Brain microvascular endothelial cell (primary cell): ENCODE measurements at regions not wholly inside any gene's neighbourhood (a gene's known extent, or its start where the extent isn't known, plus 50 kb on each side); places are given as distances from the start of the nearest gene placed in this dataset.

Experiments used
- DNase-seq: peaks from one replicate; pipeline ENCODE4 v3.0.0-alpha.2; 2020
- H3K27ac ChIP-seq: fragments of 250-450 bp; sonication (Bioruptor Pico); 2 replicates; pipeline ENCODE4 v1.5.1; 2020; ENCODE audit warnings: mild to moderate bottlenecking, moderate library complexity
- H3K27me3 ChIP-seq: fragments of 250-450 bp; sonication (Bioruptor Pico); replicated peaks from 2 replicates; pipeline ENCODE4 v1.5.1; 2020; ENCODE audit warnings: mild to moderate bottlenecking
- H3K36me3 ChIP-seq: fragments of 250-450 bp; sonication (Bioruptor Pico); replicated peaks from 2 replicates; pipeline ENCODE4 v1.5.1; 2020; ENCODE audit warnings: mild to moderate bottlenecking
- H3K4me3 ChIP-seq: 2 replicates; pipeline ENCODE4 v1.5.1; 2011; ENCODE audit warnings: low read depth, mild to moderate bottlenecking, control low read depth, low read length, moderate library complexity
- in situ Hi-C: cut with HindIII; loops from 2 replicates; pipeline ENCODE4 v1.10.0; 2017; ENCODE audit warnings: low sequenced_read_pairs, low pct_ligation_motif_present
- TF ChIP-seq, protein P1 (sequence below): IDR thresholded peaks from 2 replicates; pipeline ENCODE4 v1.5.1; 2011; ENCODE audit warnings: low read depth, mild to moderate bottlenecking, moderate library complexity, low read length, control low read depth, inconsistent platforms; ENCODE audit errors: missing control alignments

DNA sequence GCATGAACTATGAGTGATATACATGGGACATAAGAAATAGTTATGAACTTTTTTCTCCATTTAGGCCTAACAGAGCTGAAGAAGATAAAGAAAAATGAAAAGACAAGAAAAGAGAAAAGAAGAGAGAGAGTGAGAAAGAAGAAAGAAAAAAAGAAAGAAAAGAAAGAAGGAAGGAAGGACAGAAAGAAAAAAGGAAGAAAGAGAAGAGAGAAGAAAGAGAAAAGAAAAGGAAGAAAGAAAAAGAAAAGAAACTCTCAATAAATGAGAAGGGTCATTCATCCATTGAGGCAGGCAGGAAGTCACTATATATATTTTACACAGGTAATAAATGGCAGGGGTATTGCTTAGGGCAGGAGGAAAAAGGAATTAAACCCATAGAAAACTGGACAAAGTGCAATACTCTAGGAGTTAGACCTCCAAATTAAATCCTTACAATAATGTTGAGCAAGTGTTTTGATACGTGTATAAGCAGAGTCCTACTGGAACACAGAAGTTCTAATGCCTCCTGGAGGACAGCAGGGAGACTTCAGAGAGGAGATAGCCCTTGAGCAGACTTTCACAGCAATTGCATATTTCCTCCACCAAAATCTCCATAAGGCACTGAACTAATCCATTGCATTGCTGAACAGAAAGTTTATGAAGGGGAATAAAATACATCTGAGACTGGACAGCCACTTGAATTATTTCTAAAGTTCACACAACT lies 86.4 kb upstream of the TENT5A start:
- DNase-seq: no peak
- Histone ChIP-seq H3K4me3 (no peak overlapping the region), H3K27ac (no peak overlapping the region), H3K27me3 (no peaks in the 10 kb centered on the region), H3K36me3 (no peaks in the 10 kb centered on the region)
- TF ChIP-seq, protein P1, sequence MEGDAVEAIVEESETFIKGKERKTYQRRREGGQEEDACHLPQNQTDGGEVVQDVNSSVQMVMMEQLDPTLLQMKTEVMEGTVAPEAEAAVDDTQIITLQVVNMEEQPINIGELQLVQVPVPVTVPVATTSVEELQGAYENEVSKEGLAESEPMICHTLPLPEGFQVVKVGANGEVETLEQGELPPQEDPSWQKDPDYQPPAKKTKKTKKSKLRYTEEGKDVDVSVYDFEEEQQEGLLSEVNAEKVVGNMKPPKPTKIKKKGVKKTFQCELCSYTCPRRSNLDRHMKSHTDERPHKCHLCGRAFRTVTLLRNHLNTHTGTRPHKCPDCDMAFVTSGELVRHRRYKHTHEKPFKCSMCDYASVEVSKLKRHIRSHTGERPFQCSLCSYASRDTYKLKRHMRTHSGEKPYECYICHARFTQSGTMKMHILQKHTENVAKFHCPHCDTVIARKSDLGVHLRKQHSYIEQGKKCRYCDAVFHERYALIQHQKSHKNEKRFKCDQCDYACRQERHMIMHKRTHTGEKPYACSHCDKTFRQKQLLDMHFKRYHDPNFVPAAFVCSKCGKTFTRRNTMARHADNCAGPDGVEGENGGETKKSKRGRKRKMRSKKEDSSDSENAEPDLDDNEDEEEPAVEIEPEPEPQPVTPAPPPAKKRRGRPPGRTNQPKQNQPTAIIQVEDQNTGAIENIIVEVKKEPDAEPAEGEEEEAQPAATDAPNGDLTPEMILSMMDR: no peak
- in situ Hi-C loops: no loop called here

DNA sequence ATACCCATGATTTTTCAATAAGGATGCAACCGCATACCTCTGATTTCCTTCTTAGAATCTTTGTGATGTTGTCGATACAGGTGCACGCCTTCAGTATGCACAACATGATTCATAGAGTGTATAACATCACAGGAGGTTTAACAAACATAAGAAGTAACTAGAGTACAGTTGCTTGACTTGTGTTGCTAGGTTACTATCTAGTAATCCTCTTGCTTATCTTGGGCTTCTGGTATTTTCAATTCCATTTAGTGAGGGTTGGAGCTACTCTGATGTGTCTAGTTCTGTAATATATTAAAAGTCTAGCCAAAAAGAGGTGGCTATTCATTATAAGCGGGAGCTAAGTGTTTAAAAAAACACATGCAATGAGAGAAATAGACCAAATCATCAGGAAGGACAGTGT lies 85.5 kb upstream of the TENT5A start:
- H3K27me3 ChIP-seq: no peaks in the 10 kb centered on the region
- no peak overlapping the region for H3K4me3 ChIP-seq
- peak; percentile 64 for DNase-seq
- TF ChIP-seq, protein P1: no peak
- no peak overlapping the region for H3K27ac ChIP-seq
- in situ Hi-C loops: no loop called here
- H3K36me3 ChIP-seq: no peaks in the 10 kb centered on the region

DNA sequence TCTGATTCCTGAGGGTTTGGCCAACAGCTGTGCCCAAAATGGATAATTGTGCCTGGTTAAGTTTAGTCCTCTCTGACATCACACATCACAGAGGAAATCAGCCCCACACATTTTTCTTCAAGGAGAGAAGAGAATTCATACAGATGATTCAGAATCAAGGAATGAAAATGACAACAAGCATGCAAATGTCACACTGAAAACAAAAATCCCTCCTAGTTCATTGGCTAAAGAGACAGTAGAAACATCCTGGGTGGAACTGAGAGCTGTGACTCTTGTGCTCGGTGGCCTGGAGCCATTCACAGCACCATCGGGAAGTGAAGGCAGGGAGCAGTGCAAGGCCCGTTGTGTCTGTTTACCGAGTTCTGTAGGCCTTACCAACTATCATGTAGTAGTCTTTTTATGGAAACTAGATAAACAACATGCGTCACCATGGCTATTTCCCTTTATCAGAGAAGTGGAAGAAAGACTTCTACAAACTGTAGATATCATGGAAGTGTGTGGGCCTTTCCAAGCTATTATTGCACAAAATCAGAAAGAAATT lies 81.7 kb upstream of the TENT5A start:
- TF ChIP-seq, protein P1: no peak
- peak; percentile 77 for DNase-seq

DNA sequence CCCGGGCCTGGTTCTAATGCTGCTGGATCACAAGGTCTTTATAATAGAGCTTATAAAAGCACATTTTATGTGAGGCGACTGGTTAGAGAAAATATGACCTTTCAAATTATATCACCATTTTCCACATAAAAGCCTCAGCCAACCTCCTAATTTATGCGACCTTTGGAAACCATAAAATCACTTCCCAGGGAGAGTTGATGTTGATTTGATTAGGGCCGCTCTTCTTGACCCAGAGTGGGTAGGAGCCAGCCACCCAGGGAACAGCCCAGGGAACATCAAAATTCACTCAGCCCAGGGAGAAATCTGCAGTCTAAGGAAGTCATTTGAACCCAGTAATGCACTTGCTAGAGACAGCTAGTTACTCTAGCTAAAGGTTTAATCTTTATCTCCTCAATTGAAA lies 79.8 kb upstream of the TENT5A start:
- in situ Hi-C loops: no loop called here
- DNase-seq: no peak
- no peak overlapping the region for H3K4me3 ChIP-seq

More for the DNA sequence above, 81.7 kb upstream of the TENT5A start:
- H3K27ac ChIP-seq: peak overlapping the region; percentile 70
- in situ Hi-C loops: no loop called here
- H3K27me3 ChIP-seq: no peaks in the 10 kb centered on the region
- no peak overlapping the region for H3K4me3 ChIP-seq
- H3K36me3 ChIP-seq: no peaks in the 10 kb centered on the region

DNA sequence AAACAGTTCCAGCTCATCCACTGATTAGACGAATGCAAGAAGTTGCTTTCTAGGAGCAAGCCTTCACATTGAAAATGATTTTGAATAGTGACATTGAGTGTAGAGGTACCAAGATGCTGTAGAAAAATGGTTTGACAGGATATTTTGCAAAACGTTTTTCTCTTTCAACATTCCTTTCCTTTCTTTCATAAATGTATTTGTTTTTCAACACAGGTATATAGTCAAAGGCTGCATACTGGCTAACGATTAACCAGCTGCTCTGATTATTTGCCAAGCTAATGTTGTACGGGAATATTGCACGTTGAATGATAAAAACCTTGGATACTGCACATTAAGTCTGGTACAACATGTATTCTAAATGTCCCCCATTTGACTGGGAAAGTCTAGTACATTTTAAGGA lies 78.8 kb upstream of the TENT5A start:
- DNase-seq: no peak
- TF ChIP-seq, protein P1: no peak
- Histone ChIP-seq H3K4me3 (no peak overlapping the region), H3K36me3 (no peaks in the 10 kb centered on the region), H3K27ac (no peak overlapping the region), H3K27me3 (no peaks in the 10 kb centered on the region)
- in situ Hi-C loops: no loop called here

More for the DNA sequence above, 79.8 kb upstream of the TENT5A start:
- Histone ChIP-seq H3K27ac (no peak overlapping the region), H3K27me3 (no peaks in the 10 kb centered on the region), H3K36me3 (no peaks in the 10 kb centered on the region)
- TF ChIP-seq, protein P1: no peak

DNA sequence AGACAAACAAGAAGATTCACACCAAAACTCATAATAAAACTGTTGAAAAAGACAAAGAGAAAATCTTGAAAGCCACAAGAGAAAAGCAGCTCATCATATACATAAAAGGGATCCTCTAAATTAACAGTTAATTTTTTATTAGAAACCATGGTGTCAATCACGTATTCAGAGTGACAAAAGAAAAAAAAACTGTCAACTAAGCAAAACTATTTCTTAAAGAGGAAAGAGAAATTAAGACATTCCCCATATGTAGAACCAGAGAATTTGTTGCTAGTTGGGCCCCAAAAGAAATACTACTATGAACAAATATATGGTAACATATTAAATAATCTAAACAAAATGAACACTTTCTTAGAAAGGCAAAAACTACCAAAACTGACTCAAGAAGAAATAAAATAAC lies 74.3 kb upstream of the TENT5A start:
- DNase-seq: no peak
- H3K36me3 ChIP-seq: no peaks in the 10 kb centered on the region
- in situ Hi-C loops: no loop called here
- no peak overlapping the region for H3K4me3 ChIP-seq
- no peak overlapping the region for H3K27ac ChIP-seq
- TF ChIP-seq, protein P1: no peak
- no peaks in the 10 kb centered on the region for H3K27me3 ChIP-seq
